K562 (cell line): ENCODE measurements at regions not wholly inside any gene's neighbourhood (a gene's known extent, or its start where the extent isn't known, plus 50 kb on each side); places are given as distances from the start of the nearest gene placed in this dataset.

ENCODE experiments used
- ATAC-seq: fragments of 200-7000 bp; cut with Tn5 transposase; 3 replicates; pipeline ENCODE4 v1.9.1; 2020; ENCODE audit warnings: moderate library complexity
- BruUV-seq: library from RNA; stranded (reverse); fragments of 400-500 nt; replicated peaks from 2 replicates; lab custom pipeline; 2021; lab: Mats Ljungman, UMichigan
- CTCF ChIA-PET: fragments of 300-600 bp; formaldehyde crosslinking; extraction: SDS; loops from one replicate; lab custom pipeline; 2021; ENCODE audit warnings: low intra/inter-chr PET ratio; lab: Yijun Ruan, JAX
- POLR2A ChIA-PET: fragments of 300-600, 350-650 bp; sonication (Branson Sonifier 250); formaldehyde crosslinking; extraction: SDS; loops from one replicate; lab custom pipeline; 2021; ENCODE audit warnings: antibody characterized with exemption, inconsistent platforms; lab: Yijun Ruan, JAX
- DNase-seq, 4 experiments: peaks; one replicate each; pipeline versions ENCODE4 v3.0.0 to v3.0.0-alpha.2; 2011 to 2018; ENCODE audit warnings: low spot score in 3 of 4, mixed read lengths in 3 of 4; ENCODE audit errors: extremely low read depth in 1 of 4
- FAIRE-seq: peaks from 2 replicates; lab custom pipeline; 2011; peaks lifted over from hg19 to GRCh38; lab: Jason Lieb, UNC
- H2AFZ ChIP-seq: 2 replicates; pipeline ENCODE4 v1.6.0; 2011; ENCODE audit warnings: low read depth, low read length, control low read depth, inconsistent platforms
- H3K27ac ChIP-seq: fragments of 200-600 bp; 3 replicates; pipeline ENCODE4 v1.8.0; 2011; ENCODE audit warnings: low read depth, mild to moderate bottlenecking, control low read depth, inconsistent platforms, low read length, moderate library complexity, mixed read lengths; ENCODE audit errors: extremely low read depth
- H3K27me3 ChIP-seq, 2 experiments: fragments of 300-600 bp in 1 of 2; 2 replicates in 1 of 2; 3 replicates in 1 of 2; pipeline versions ENCODE4 v1.6.0 to v1.8.0; 2011; ENCODE audit warnings: inconsistent platforms in 2 of 2, low read length in 2 of 2, mild to moderate bottlenecking in 1 of 2, mixed read lengths in 1 of 2, moderate library complexity in 1 of 2; ENCODE audit not compliant: control insufficient read depth in 2 of 2, insufficient read depth in 2 of 2
- H3K36me3 ChIP-seq: fragments of 300-600 bp; 3 replicates; pipeline ENCODE4 v1.8.0; 2011; ENCODE audit warnings: mild to moderate bottlenecking, low read length, inconsistent platforms; ENCODE audit not compliant: control insufficient read depth, insufficient read depth
- H3K4me1 ChIP-seq, 2 experiments: fragments of 200-600 bp in 1 of 2; replicated peaks in 1 of 2; 2 replicates in 1 of 2; 3 replicates in 1 of 2; pipeline versions ENCODE4 v1.5.1 to v1.8.0; 2011; ENCODE audit warnings: inconsistent platforms in 2 of 2, low read length in 2 of 2, mild to moderate bottlenecking in 1 of 2, mixed read lengths in 1 of 2, moderate library complexity in 1 of 2; ENCODE audit not compliant: control insufficient read depth in 2 of 2, insufficient read depth in 2 of 2
- H3K4me2 ChIP-seq: 2 replicates; pipeline ENCODE4 v1.6.1; 2011; ENCODE audit warnings: low read length, control low read depth, inconsistent platforms, mixed read lengths; ENCODE audit not compliant: insufficient read depth
- H3K4me3 ChIP-seq: fragments of 200-600 bp; sonication (generic), shearing (Covaris generic); 2 replicates; pipeline ENCODE4 v1.5.1; 2016; ENCODE audit warnings: control low read depth, inconsistent platforms
- H3K79me2 ChIP-seq: fragments of 200-600 bp; 3 replicates; pipeline ENCODE4 v1.8.0; 2011; ENCODE audit warnings: low read length, inconsistent platforms; ENCODE audit not compliant: control insufficient read depth, insufficient read depth
- H3K9ac ChIP-seq, 2 experiments: 2 replicates each; pipeline versions ENCODE4 v1.6.0 to v1.6.1; 2011; ENCODE audit warnings: low read depth in 2 of 2, low read length in 2 of 2, control low read depth in 1 of 2, inconsistent platforms in 1 of 2, mild to moderate bottlenecking in 1 of 2, mixed read lengths in 1 of 2; ENCODE audit not compliant: insufficient read depth in 1 of 2
- H3K9me1 ChIP-seq: one replicate; pipeline ENCODE4 v1.6.0; 2011; ENCODE audit warnings: inconsistent platforms, mild to moderate bottlenecking, low read length, moderate library complexity; ENCODE audit not compliant: control insufficient read depth, insufficient read depth
- H3K9me3 ChIP-seq: replicated peaks from 2 replicates; pipeline ENCODE4 v1.5.1; 2011; ENCODE audit warnings: low read depth, low read length, inconsistent platforms; ENCODE audit not compliant: control insufficient read depth, insufficient read depth
- H4K20me1 ChIP-seq: replicated peaks from 2 replicates; pipeline ENCODE4 v1.6.1; 2011; ENCODE audit warnings: low read length, inconsistent platforms, mixed read lengths; ENCODE audit not compliant: control insufficient read depth, insufficient read depth
- ATF3 ChIP-seq, 2 experiments: fragments of 450-650 bp in 1 of 2; sonication (generic) in 1 of 2; formaldehyde crosslinking in 1 of 2; IDR thresholded peaks in 1 of 2; conservative IDR thresholded peaks in 1 of 2; 2 replicates each; pipeline versions ENCODE4 v1.6.1 to v1.8.1; 2016 to 2023; ENCODE audit warnings: mild to moderate bottlenecking in 2 of 2, moderate library complexity in 2 of 2, inconsistent platforms in 1 of 2, missing genetic modification reagents in 1 of 2
- FOS ChIP-seq: IDR thresholded peaks from 3 replicates; pipeline ENCODE4 v1.6.1; 2011; ENCODE audit not compliant: insufficient read length; ENCODE audit errors: extremely low read depth
- JUND ChIP-seq, 2 experiments: IDR thresholded peaks; 2 replicates in 1 of 2; 3 replicates in 1 of 2; pipeline ENCODE4 v1.6.1; 2011; ENCODE audit warnings: borderline replicate concordance in 2 of 2, low read depth in 2 of 2, low read length in 2 of 2, improper control_type of control experiment in 1 of 2, missing biosample characterization in 1 of 2, missing genetic modification characterization in 1 of 2, missing genetic modification reagents in 1 of 2
- MBD2 ChIP-seq: sonication (generic); IDR thresholded peaks from 2 replicates; pipeline ENCODE4 v1.6.1; 2016; ENCODE audit warnings: low read depth, borderline replicate concordance
- NCOR1 ChIP-seq: fragments of 450-650 bp; IDR thresholded peaks from 2 replicates; pipeline ENCODE4 v1.6.1; 2016; ENCODE audit warnings: mild to moderate bottlenecking, moderate library complexity
- SLC30A9 ChIP-seq: fragments of 250-450 bp; sonication (Bioruptor Pico); IDR thresholded peaks from 2 replicates; pipeline ENCODE4 v1.8.0; 2022; ENCODE audit warnings: mild to moderate bottlenecking, moderate library complexity
- THRAP3 ChIP-seq: fragments of 450-650 bp; IDR thresholded peaks from 2 replicates; pipeline ENCODE4 v1.6.1; 2016; ENCODE audit warnings: mild to moderate bottlenecking, inconsistent platforms, borderline replicate concordance
- UBTF ChIP-seq, 2 experiments: IDR thresholded peaks; 2 replicates each; pipeline ENCODE4 v1.6.1; 2012; ENCODE audit warnings: improper control_type of control experiment in 2 of 2, low read depth in 2 of 2, low read length in 2 of 2, borderline replicate concordance in 1 of 2
- ZBTB26 ChIP-seq: fragments of 450-650 bp; formaldehyde crosslinking; IDR thresholded peaks from 2 replicates; pipeline ENCODE4 v1.4.0; 2022; ENCODE audit warnings: missing genetic modification characterization
- ZNF165 ChIP-seq: fragments of 250-450 bp; sonication (Bioruptor Pico); IDR thresholded peaks from 2 replicates; pipeline ENCODE4 v1.4.0; 2020; ENCODE audit warnings: borderline replicate concordance
- ZNF263 ChIP-seq: sonication (generic); formaldehyde crosslinking; IDR thresholded peaks from 2 replicates; pipeline ENCODE4 v1.8.0; 2022; ENCODE audit warnings: mild to moderate bottlenecking, missing genetic modification reagents, borderline replicate concordance
- ZNF699 ChIP-seq: fragments of 250-450 bp; sonication (Bioruptor Pico); IDR thresholded peaks from 2 replicates; pipeline ENCODE4 v1.8.0; 2021; ENCODE audit warnings: mild to moderate bottlenecking, moderate library complexity; ENCODE audit not compliant: insufficient replicate concordance
- in situ Hi-C: fragments of 300-500 bp; cut with MboI; formaldehyde crosslinking; loops from 4 replicates; pipeline ENCODE4 v1.15.0; 2018; ENCODE audit warnings: inconsistent platforms, mixed read lengths
- intact Hi-C: fragments of 100-400 bp; cut with micrococcal nuclease; formaldehyde crosslinking; loops from 2 replicates; pipeline ENCODE4 v1.14.2; 2022

GRCh38 chr22:34301569-34301968 is 381.3 kb upstream of the LARGE1 start:
- H3K79me2 ChIP-seq = no peaks in the 10 kb centered on the region
- H3K27ac ChIP-seq = no peak overlapping the region
- CTCF ChIA-PET = no interaction called here
- DNase-seq = no peak
- H3K4me3 ChIP-seq = no peak overlapping the region
- no peaks in the 10 kb centered on the region for H3K36me3 ChIP-seq
- no peak overlapping the region for H2AFZ ChIP-seq
- no peak for ATAC-seq
- H4K20me1 ChIP-seq = no peaks in the 10 kb centered on the region
- no peak overlapping the region for H3K9ac ChIP-seq
- intact Hi-C loops = no loop called here
- no peaks in the 10 kb centered on the region for H3K9me1 ChIP-seq
- H3K4me1 ChIP-seq = no peaks in the 10 kb centered on the region
- no peaks in the 10 kb centered on the region for H3K27me3 ChIP-seq
- no peak for FAIRE-seq
- BruUV-seq = no TSS peak
- TF ChIP-seq NCOR1 (no peak), UBTF (IDR thresholded peaks at IDR 0.05; ENCODE audit: borderline replicate concordance in 1 of 2, low read depth in 2 of 2, low read length in 2 of 2) (no peak), JUND (IDR thresholded peaks at IDR 0.05; ENCODE audit: borderline replicate concordance, low read depth, low read length) (no peak), JUND (tag; IDR thresholded peaks at IDR 0.05; ENCODE audit: borderline replicate concordance, low read depth, low read length) (no peak), SLC30A9 (CRISPR knock-in tag) (no peak), MBD2 (no peak), FOS (no peak), ATF3 (IDR thresholded peaks at IDR 0.05) (no peak), ATF3 (CRISPR knock-in tag; conservative IDR thresholded peaks at IDR 0.05) (no peak), THRAP3 (no peak), ZBTB26 (CRISPR knock-in tag) (no peak), ZNF699 (CRISPR knock-in tag) (no peak), ZNF263 (CRISPR knock-in tag) (no peak), ZNF165 (CRISPR knock-in tag) (no peak)
- TF ChIP-seq, all 486 proteins: peak for 0
- H3K4me2 ChIP-seq = no peak overlapping the region
- in situ Hi-C loops = no loop called here
- POLR2A ChIA-PET = no interaction called here
- no peaks in the 10 kb centered on the region for H3K9me3 ChIP-seq
